Activated CD8-positive, alpha-beta T cell treated with anti-CD3 and anti-CD28 coated beads for 36 hours (primary cell): ENCODE measurements at regions not wholly inside any gene's neighbourhood (a gene's known extent, or its start where the extent isn't known, plus 50 kb on each side); places are given as distances from the start of the nearest gene placed in this dataset.
"Not testable (repeated sequence)": the region's sequence is repeated elsewhere in the genome, so short reads cannot be mapped to it uniquely, and the experiment has no call there.

ENCODE experiments used
- ATAC-seq: fragments of 200-7000 bp; cut with Tn5 transposase; one replicate; pipeline ENCODE4 v1.10.0; 2021; ENCODE audit warnings: mild to moderate bottlenecking, moderate library complexity
- CTCF ChIA-PET: fragments of 350-600 bp; sonication (Branson Sonifier 250); formaldehyde crosslinking; loops from one replicate; lab custom pipeline; 2021; ENCODE audit warnings: antibody characterized with exemption; lab: Charles Lee
- POLR2A ChIA-PET: fragments of 350-600 bp; sonication (Branson Sonifier 250); formaldehyde crosslinking; loops from one replicate; lab custom pipeline; 2021; ENCODE audit warnings: antibody characterized with exemption; lab: Charles Lee
- DNase-seq: peaks from one replicate; pipeline ENCODE4 v3.0.0-alpha.2; 2020
- H3K27ac Mint-ChIP-seq: one replicate; pipeline ENCODE4 v1.8.0; 2021; ENCODE audit warnings: mild to moderate bottlenecking, mixed read lengths
- H3K27me3 Mint-ChIP-seq: one replicate; pipeline ENCODE4 v1.8.0; 2021; ENCODE audit warnings: mixed read lengths
- H3K36me3 Mint-ChIP-seq: one replicate; pipeline ENCODE4 v1.8.0; 2021; ENCODE audit warnings: low read depth, mixed read lengths
- H3K4me1 Mint-ChIP-seq: one replicate; pipeline ENCODE4 v1.8.0; 2021; ENCODE audit warnings: low read depth, mixed read lengths
- H3K4me3 Mint-ChIP-seq: one replicate; pipeline ENCODE4 v1.8.0; 2021; ENCODE audit warnings: mild to moderate bottlenecking, moderate library complexity, mixed read lengths
- H3K9me3 Mint-ChIP-seq: one replicate; pipeline ENCODE4 v1.8.0; 2021; ENCODE audit warnings: mixed read lengths
- CTCF ChIP-seq: fragments of 200-600 bp; IDR thresholded peaks from one replicate; pipeline ENCODE4 v1.8.0; 2022; ENCODE audit warnings: antibody characterized with exemption, mild to moderate bottlenecking
- intact Hi-C: fragments of 100-400 bp; cut with micrococcal nuclease; formaldehyde crosslinking; loops from one replicate; pipeline ENCODE4 v1.10.0; 2022

- Mint-ChIP-seq H3K9me3 (no peaks in the 10 kb centered on the region), H3K27ac (no peak overlapping the region), H3K4me1 (no peaks in the 10 kb centered on the region), H3K4me3 (no peak overlapping the region), H3K27me3 (peaks cover 11% of the 10 kb centered on the region), H3K36me3 (no peaks in the 10 kb centered on the region)
- intact Hi-C loops: no loop called here
- no peak for DNase-seq
- POLR2A ChIA-PET: no interaction called here
- ATAC-seq: no peak
- no peak for TF ChIP-seq CTCF
- CTCF ChIA-PET: no interaction called here
Observed at GRCh38 chr16:26826500-26826899, 240.2 kb upstream of the C16orf82 start.

GRCh38 chr16:26827386-26827785 is 239.3 kb upstream of the C16orf82 start:
- no peaks in the 10 kb centered on the region for H3K36me3 Mint-ChIP-seq
- CTCF ChIA-PET: no interaction called here
- ATAC-seq: no peak

GRCh38 chr16:26830428-26831127 is 236.1 kb upstream of the C16orf82 start:
- no peak for DNase-seq
- Mint-ChIP-seq H3K36me3 (no peaks in the 10 kb centered on the region), H3K27me3 (peaks cover 20% of the 10 kb centered on the region), H3K9me3 (no peaks in the 10 kb centered on the region), H3K4me1 (no peaks in the 10 kb centered on the region), H3K4me3 (no peak overlapping the region), H3K27ac (no peak overlapping the region)
- intact Hi-C loops: no loop called here
- CTCF ChIA-PET: no interaction called here
- POLR2A ChIA-PET: interaction anchor here (0.6 to 1.1 kb wide), 2 partner anchors 13 to 1482 kb away, joined by 3 read pairs; no protein-coding TSS in a partner anchor
- ATAC-seq: no peak
- no peak for TF ChIP-seq CTCF

More at GRCh38 chr16:26827386-26827785, 239.3 kb upstream of the C16orf82 start:
- POLR2A ChIA-PET: interaction anchor here (0.6 kb wide), 1 partner anchor 26 kb away, joined by 3 read pairs; no protein-coding TSS in a partner anchor
- H3K27me3 Mint-ChIP-seq: peaks cover 11% of the 10 kb centered on the region
- no peak overlapping the region for H3K4me3 Mint-ChIP-seq
- DNase-seq: no peak
- H3K27ac Mint-ChIP-seq: no peak overlapping the region
- no peak for TF ChIP-seq CTCF
- H3K9me3 Mint-ChIP-seq: no peaks in the 10 kb centered on the region
- no peaks in the 10 kb centered on the region for H3K4me1 Mint-ChIP-seq
- intact Hi-C loops: no loop called here

GRCh38 chr16:26836114-26836513 is 230.6 kb upstream of the C16orf82 start:
- H3K27ac Mint-ChIP-seq, H3K36me3 Mint-ChIP-seq, ATAC-seq, CTCF ChIA-PET, H3K4me1 Mint-ChIP-seq, H3K4me3 Mint-ChIP-seq, H3K9me3 Mint-ChIP-seq, DNase-seq, intact Hi-C loops, POLR2A ChIA-PET: not testable (repeated sequence)
- H3K27me3 Mint-ChIP-seq: peaks cover 13% of the 10 kb centered on the region

GRCh38 chr16:26838931-26839330 is 227.8 kb upstream of the C16orf82 start:
- ChIA-PET POLR2A (no interaction called here), CTCF (no interaction called here)
- ATAC-seq (no peak), DNase-seq (no peak)
- Mint-ChIP-seq H3K36me3 (no peaks in the 10 kb centered on the region), H3K4me1 (no peaks in the 10 kb centered on the region), H3K4me3 (no peak overlapping the region), H3K27me3 (peaks cover 5% of the 10 kb centered on the region), H3K9me3 (no peaks in the 10 kb centered on the region), H3K27ac (no peak overlapping the region)
- TF ChIP-seq CTCF: no peak
- intact Hi-C loops: no loop called here
